Right hindlimb (tissue), 1 donor: ENCODE measurements at regions not wholly inside any gene's neighbourhood (a gene's known extent, or its start where the extent isn't known, plus 50 kb on each side); places are given as distances from the start of the nearest gene placed in this dataset.

Experiments
- DNase-seq: peaks from one replicate; pipeline ENCODE4 v3.0.0-alpha.2; 2018

DNA sequence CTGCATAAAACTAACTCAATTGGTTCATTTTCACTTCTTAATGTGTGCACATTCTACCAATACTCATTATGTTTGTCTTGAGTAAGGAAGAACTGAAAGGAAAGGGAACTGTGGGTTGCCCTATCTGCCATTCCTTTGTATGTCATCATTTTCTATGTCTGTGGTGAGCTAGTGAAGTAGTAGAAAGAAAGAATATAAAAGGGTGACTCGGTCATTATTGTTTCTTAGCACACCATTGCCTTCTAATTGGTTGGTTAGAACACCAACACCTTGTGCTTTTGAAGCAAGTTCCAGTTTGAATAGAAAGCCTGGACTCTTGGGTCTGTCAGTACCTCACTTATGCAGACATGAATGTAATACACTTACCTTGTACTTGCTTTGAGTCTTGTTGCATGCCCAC is 64.3 kb upstream of the MDFIC start:
- DNase-seq: no peak

DNA sequence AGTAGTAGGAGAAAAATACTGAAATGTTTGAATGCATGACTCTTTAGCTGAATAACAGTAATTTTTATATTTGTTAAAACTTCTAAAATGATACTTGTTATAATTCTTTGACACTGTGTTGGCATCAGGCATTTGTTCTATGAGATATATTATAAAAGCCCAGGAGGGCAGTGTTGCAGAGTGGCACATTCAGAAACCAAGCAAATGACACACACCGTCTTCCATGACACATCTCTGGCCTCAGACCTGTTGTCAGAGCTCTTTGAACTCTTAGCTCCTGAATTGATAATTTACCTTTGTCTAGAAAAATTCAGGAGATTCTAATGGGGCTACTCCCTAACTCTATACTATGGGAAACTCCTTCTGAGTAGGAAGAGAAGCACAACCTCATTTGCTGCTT is 62.4 kb upstream of the MDFIC start:
- no peak for DNase-seq

DNA sequence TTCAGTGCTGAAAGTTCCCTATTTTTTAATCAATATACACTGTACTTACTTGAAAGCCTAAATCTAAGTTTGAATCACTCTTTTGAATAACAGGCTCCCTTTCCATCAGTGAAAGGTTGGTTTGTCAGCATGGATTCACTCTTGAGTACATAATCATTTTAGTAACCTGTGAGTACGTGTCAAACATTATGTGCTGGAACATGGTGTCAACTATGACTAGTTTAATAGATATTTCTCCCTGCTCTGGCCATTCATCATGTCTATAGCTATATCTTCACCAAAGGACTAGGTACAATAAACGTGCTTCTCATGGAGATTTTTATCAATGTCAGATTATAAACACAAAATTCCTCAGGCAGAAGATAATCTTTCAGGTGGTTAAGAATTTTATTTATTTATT is 61.7 kb upstream of the MDFIC start:
- no peak for DNase-seq

DNA sequence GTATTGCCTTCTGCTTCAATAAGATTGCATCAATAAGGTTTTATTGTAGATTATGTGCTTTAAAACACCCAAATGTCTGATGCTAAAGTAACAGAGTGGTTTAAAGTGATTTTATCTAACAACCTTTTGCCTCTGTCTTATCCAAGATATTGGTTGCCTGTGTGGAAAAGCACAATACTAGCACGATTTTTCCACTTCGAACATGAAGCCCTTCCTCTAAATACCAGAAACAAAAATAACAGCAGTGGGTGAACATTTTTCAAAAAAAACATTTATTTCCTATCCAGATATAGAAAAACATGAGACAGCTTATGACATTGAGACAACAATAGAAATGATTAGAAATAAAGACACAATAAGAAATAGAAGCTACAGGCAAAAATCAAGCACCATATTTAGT is 59.5 kb upstream of the MDFIC start:
- DNase-seq: no peak

DNA sequence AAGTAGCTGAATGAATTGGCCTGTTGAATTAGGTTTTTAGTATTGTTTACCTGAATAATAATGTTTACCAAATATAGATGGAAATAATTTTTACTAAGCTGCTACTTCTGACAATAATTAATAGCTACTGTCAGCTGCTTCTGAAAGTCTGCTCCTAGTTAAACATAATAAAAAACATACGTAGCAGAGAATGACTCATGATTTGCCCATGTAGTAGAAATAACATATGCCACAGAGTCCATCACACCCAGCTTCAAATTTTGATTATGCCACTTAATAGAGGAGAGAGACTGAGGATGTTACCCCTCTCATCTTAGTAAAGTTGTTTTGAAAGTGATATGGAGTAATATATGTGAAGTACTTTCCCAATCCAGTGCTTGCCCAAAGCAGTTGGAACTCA is 57.6 kb upstream of the MDFIC start:
- no peak for DNase-seq

DNA sequence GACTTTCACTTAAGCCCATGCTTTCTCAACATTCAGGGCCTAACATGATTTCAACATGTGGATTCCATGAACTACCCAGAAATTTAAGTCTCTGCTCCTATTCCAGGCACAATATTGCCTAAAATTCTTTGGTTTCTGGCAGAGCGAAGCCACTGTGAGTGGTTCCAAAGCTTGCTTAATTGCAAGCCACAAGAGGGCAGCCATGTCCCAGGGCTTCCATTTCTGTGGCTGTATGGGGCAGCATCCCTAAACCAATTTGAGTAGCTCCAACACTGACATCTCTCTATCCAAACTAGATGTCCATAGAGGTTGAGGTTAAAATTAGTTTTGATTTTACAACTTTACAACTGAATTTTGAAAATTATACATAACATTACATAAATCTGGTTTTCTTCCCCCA is 56.3 kb upstream of the MDFIC start:
- DNase-seq: peak; percentile 29
